PC-9 (cell line): ENCODE measurements at regions not wholly inside any gene's neighbourhood (a gene's known extent, or its start where the extent isn't known, plus 50 kb on each side); places are given as distances from the start of the nearest gene placed in this dataset.

Experiments used
- EZH2 ChIP-seq: fragments of 200-600 bp; sonication (generic); IDR thresholded peaks from 2 replicates; pipeline ENCODE4 v1.8.0; 2017; ENCODE audit warnings: antibody characterized with exemption, low read depth
- TF ChIP-seq, protein P1 (sequence below): fragments of 200-600 bp; sonication (generic); conservative IDR thresholded peaks from 2 replicates; pipeline ENCODE4 v1.6.1; 2017; ENCODE audit warnings: mixed run types, antibody characterized with exemption, mild to moderate bottlenecking, moderate library complexity

- TF ChIP-seq, protein P1, sequence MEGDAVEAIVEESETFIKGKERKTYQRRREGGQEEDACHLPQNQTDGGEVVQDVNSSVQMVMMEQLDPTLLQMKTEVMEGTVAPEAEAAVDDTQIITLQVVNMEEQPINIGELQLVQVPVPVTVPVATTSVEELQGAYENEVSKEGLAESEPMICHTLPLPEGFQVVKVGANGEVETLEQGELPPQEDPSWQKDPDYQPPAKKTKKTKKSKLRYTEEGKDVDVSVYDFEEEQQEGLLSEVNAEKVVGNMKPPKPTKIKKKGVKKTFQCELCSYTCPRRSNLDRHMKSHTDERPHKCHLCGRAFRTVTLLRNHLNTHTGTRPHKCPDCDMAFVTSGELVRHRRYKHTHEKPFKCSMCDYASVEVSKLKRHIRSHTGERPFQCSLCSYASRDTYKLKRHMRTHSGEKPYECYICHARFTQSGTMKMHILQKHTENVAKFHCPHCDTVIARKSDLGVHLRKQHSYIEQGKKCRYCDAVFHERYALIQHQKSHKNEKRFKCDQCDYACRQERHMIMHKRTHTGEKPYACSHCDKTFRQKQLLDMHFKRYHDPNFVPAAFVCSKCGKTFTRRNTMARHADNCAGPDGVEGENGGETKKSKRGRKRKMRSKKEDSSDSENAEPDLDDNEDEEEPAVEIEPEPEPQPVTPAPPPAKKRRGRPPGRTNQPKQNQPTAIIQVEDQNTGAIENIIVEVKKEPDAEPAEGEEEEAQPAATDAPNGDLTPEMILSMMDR, result no peak
- TF ChIP-seq EZH2, result no peak
Observed at GRCh38 chr16:48969611-48970010, 312.0 kb downstream of the CBLN1 start.
